GM12878 (cell line): ENCODE measurements at regions not wholly inside any gene's neighbourhood (a gene's known extent, or its start where the extent isn't known, plus 50 kb on each side); places are given as distances from the start of the nearest gene placed in this dataset.

Source experiments
- ATAC-seq: fragments of 200-7000 bp; cut with Tn5 transposase; 3 replicates; pipeline ENCODE4 v1.9.1; 2020; ENCODE audit warnings: mild to moderate bottlenecking, moderate library complexity
- BruUV-seq: library from RNA; stranded (reverse); fragments of 400-500 nt; replicated peaks from 2 replicates; lab custom pipeline; 2021; lab: Mats Ljungman, UMichigan
- CTCF ChIA-PET: fragments of 300-600 bp; sonication (Branson Sonifier 250); formaldehyde crosslinking; extraction: SDS; loops from one replicate; lab custom pipeline; 2021; ENCODE audit warnings: inconsistent platforms; lab: Yijun Ruan, JAX
- POLR2A ChIA-PET: fragments of 350-600 bp; formaldehyde crosslinking; extraction: SDS; loops from one replicate; lab custom pipeline; 2021; ENCODE audit warnings: inconsistent platforms; lab: Charles Lee
- RAD21 ChIA-PET: fragments of 300-600 bp; sonication (Branson Sonifier 250); formaldehyde crosslinking; loops from one replicate; lab custom pipeline; 2023; ENCODE audit warnings: antibody characterized with exemption; ENCODE audit not compliant: unreplicated experiment; lab: Charles Lee
- SMC1A ChIA-PET: fragments of 300-600 bp; sonication (Branson Sonifier 250); formaldehyde crosslinking; loops from one replicate; lab custom pipeline; 2023; ENCODE audit not compliant: unreplicated experiment, uncharacterized antibody; lab: Charles Lee
- DNase-seq: peaks from one replicate; pipeline ENCODE4 v3.0.0-alpha.2; 2011; ENCODE audit warnings: low read depth, low spot score
- FAIRE-seq: peaks from 3 replicates; lab custom pipeline; 2011; peaks lifted over from hg19 to GRCh38; lab: Jason Lieb, UNC
- H2AFZ ChIP-seq: 2 replicates; pipeline ENCODE4 v1.6.0; 2011; ENCODE audit warnings: low read depth, low read length, control low read depth; ENCODE audit not compliant: control insufficient read depth
- H3K27ac ChIP-seq: 2 replicates; pipeline ENCODE4 v1.5.1; 2011; ENCODE audit warnings: control low read depth; ENCODE audit not compliant: control insufficient read depth, insufficient read depth
- H3K27me3 ChIP-seq, 2 experiments: replicated peaks in 1 of 2; 2 replicates each; pipeline versions ENCODE4 v1.6.0 to v1.6.1; 2011; ENCODE audit warnings: low read length in 1 of 2; ENCODE audit not compliant: control insufficient read depth in 2 of 2, insufficient read depth in 2 of 2
- H3K36me3 ChIP-seq, 2 experiments: 2 replicates each; pipeline ENCODE4 v1.5.1; 2011; ENCODE audit warnings: low read length in 1 of 2; ENCODE audit not compliant: control insufficient read depth in 2 of 2, insufficient read depth in 2 of 2
- H3K4me1 ChIP-seq: 2 replicates; pipeline ENCODE4 v1.6.1; 2011; ENCODE audit warnings: mild to moderate bottlenecking, low read length, moderate library complexity, mixed read lengths; ENCODE audit not compliant: control insufficient read depth, insufficient read depth
- H3K4me2 ChIP-seq: 2 replicates; pipeline ENCODE4 v1.6.0; 2011; ENCODE audit warnings: control low read depth; ENCODE audit not compliant: control insufficient read depth, insufficient read depth
- H3K4me3 ChIP-seq: fragments of 200-600 bp; sonication (generic); 2 replicates; pipeline ENCODE4 v1.5.1; 2016
- H3K79me2 ChIP-seq: 2 replicates; pipeline ENCODE4 v1.6.0; 2011; ENCODE audit warnings: low read length; ENCODE audit not compliant: control insufficient read depth, insufficient read depth
- H3K9ac ChIP-seq: 2 replicates; pipeline ENCODE4 v1.8.0; 2011; ENCODE audit warnings: low read length, control low read depth, mixed read lengths; ENCODE audit not compliant: control insufficient read depth, insufficient read depth
- H3K9me3 ChIP-seq: replicated peaks from 3 replicates; pipeline ENCODE4 v1.5.1; 2011; ENCODE audit warnings: mild to moderate bottlenecking, low read length; ENCODE audit not compliant: control insufficient read depth, insufficient read depth
- H4K20me1 ChIP-seq: 2 replicates; pipeline ENCODE4 v1.6.0; 2011; ENCODE audit not compliant: control insufficient read depth, insufficient read depth
- CHD4 ChIP-seq: fragments of 200-600 bp; sonication (generic); IDR thresholded peaks from 2 replicates; pipeline ENCODE4 v1.6.1; 2016; ENCODE audit warnings: mild to moderate bottlenecking
- EZH2 ChIP-seq: IDR thresholded peaks from 2 replicates; pipeline ENCODE4 v1.6.1; 2012; ENCODE audit warnings: low read depth, mild to moderate bottlenecking, control low read depth, inconsistent platforms, low read length, borderline replicate concordance; ENCODE audit not compliant: control insufficient read depth
- HCFC1 ChIP-seq: fragments of 150-350 bp; IDR thresholded peaks from 2 replicates; pipeline ENCODE4 v1.6.1; 2014; ENCODE audit warnings: low read length
- IRF3 ChIP-seq: fragments of 450-650 bp; IDR thresholded peaks from 2 replicates; pipeline ENCODE4 v1.6.1; 2014; ENCODE audit warnings: mild to moderate bottlenecking
- IRF4 ChIP-seq: IDR thresholded peaks from 2 replicates; pipeline ENCODE4 v1.6.1; 2011; ENCODE audit warnings: low read depth, low read length
- NFYB ChIP-seq: IDR thresholded peaks from 2 replicates; pipeline ENCODE4 v1.6.1; 2011; ENCODE audit warnings: low read depth, mild to moderate bottlenecking, low read length, improper control_type of control experiment, moderate library complexity; ENCODE audit not compliant: insufficient read depth
- NR2F1 ChIP-seq: fragments of 450-650 bp; conservative IDR thresholded peaks from 2 replicates; pipeline ENCODE4 v1.6.1; 2017; ENCODE audit warnings: mild to moderate bottlenecking
- SUPT20H ChIP-seq: IDR thresholded peaks from 2 replicates; pipeline ENCODE4 v1.6.1; 2011; ENCODE audit warnings: low read depth, mild to moderate bottlenecking, low read length, moderate library complexity, borderline replicate concordance; ENCODE audit not compliant: control insufficient read depth
- WRNIP1 ChIP-seq: IDR thresholded peaks from 2 replicates; pipeline ENCODE4 v1.6.1; 2011; ENCODE audit warnings: low read depth, low read length, improper control_type of control experiment, borderline replicate concordance
- YY1 ChIP-seq: IDR thresholded peaks from 2 replicates; pipeline ENCODE4 v1.6.1; 2011; ENCODE audit warnings: low read depth, mild to moderate bottlenecking, low read length
- ZNF274 ChIP-seq: IDR thresholded peaks from one replicate; pipeline ENCODE4 v1.8.0; 2011; ENCODE audit not compliant: insufficient read length, insufficient read depth
- ZNF592 ChIP-seq: fragments of 450-650 bp; IDR thresholded peaks from 2 replicates; pipeline ENCODE4 v1.6.1; 2017; ENCODE audit warnings: mild to moderate bottlenecking, moderate library complexity
- ZZZ3 ChIP-seq: IDR thresholded peaks from 2 replicates; pipeline ENCODE4 v1.6.1; 2011; ENCODE audit warnings: low read depth; ENCODE audit not compliant: control insufficient read depth, insufficient read length
- WGBS: methylation state at CpG from one replicate; pipeline ENCODE4 v1.1.6; 2016; ENCODE audit warnings: low lambda C conversion rate; ENCODE audit not compliant: insufficient replicate concordance, insufficient coverage; ENCODE audit errors: missing lambda C conversion rate; 5-methylcytosine and 5-hydroxymethylcytosine counted together
- in situ Hi-C: fragments of 300-500 bp; cut with MboI; formaldehyde crosslinking; loops from 9 replicates; pipeline ENCODE4 v1.14.3; 2018; ENCODE audit warnings: mixed read lengths
- intact Hi-C: fragments of 100-400 bp; cut with micrococcal nuclease; formaldehyde crosslinking; loops from one replicate; pipeline ENCODE4 v1.14.2; 2022; ENCODE audit not compliant: unreplicated experiment

GRCh38 chr6:90428514-90428913 is 131.9 kb upstream of the BACH2 start:
- POLR2A ChIA-PET = no interaction called here

More at GRCh38 chr6:90428514-90428913, 131.9 kb upstream of the BACH2 start:
- Histone ChIP-seq H3K4me2 (no peak overlapping the region), H3K4me3 (no peak overlapping the region), H3K9me3 (peaks cover 8% of the 10 kb centered on the region), H3K4me1 (peaks cover 10% of the 10 kb centered on the region), H3K36me3 (no peaks in the 10 kb centered on the region), H3K27ac (no peak overlapping the region), H2AFZ (no peak overlapping the region), H3K79me2 (no peaks in the 10 kb centered on the region), H4K20me1 (no peaks in the 10 kb centered on the region), H3K27me3 (no peaks in the 10 kb centered on the region), H3K9ac (no peak overlapping the region)
- 33% methylated on average over 1 of the region's 1 CpG for WGBS
- CTCF ChIA-PET = interaction anchor here (0.6 kb wide), 1 partner anchor 48 kb away, joined by 3 read pairs; no protein-coding TSS in a partner anchor
- TF ChIP-seq HCFC1 = no peak
- no peak for TF ChIP-seq WRNIP1
- no peak for TF ChIP-seq SUPT20H
- TF ChIP-seq ZZZ3 = no peak
- TF ChIP-seq EZH2 = no peak
- no peak for TF ChIP-seq ZNF592
- no peak for TF ChIP-seq NR2F1
- TF ChIP-seq CHD4 = no peak
- no peak for TF ChIP-seq YY1
- TF ChIP-seq IRF4 = no peak
- no peak for TF ChIP-seq IRF3
- TF ChIP-seq ZNF274 = no peak
- TF ChIP-seq NFYB = no peak
- no TSS peak for BruUV-seq
- RAD21 ChIA-PET = no interaction called here
- intact Hi-C loops (no loop called here), in situ Hi-C loops (no loop called here)
- no peak for ATAC-seq
- no peak for DNase-seq
- FAIRE-seq = no peak
- SMC1A ChIA-PET = no interaction called here
